ENCODE measurements at regions not wholly inside any gene's neighbourhood (a gene's known extent, or its start where the extent isn't known, plus 50 kb on each side); places are given as distances from the start of the nearest gene placed in this dataset.

DNA sequence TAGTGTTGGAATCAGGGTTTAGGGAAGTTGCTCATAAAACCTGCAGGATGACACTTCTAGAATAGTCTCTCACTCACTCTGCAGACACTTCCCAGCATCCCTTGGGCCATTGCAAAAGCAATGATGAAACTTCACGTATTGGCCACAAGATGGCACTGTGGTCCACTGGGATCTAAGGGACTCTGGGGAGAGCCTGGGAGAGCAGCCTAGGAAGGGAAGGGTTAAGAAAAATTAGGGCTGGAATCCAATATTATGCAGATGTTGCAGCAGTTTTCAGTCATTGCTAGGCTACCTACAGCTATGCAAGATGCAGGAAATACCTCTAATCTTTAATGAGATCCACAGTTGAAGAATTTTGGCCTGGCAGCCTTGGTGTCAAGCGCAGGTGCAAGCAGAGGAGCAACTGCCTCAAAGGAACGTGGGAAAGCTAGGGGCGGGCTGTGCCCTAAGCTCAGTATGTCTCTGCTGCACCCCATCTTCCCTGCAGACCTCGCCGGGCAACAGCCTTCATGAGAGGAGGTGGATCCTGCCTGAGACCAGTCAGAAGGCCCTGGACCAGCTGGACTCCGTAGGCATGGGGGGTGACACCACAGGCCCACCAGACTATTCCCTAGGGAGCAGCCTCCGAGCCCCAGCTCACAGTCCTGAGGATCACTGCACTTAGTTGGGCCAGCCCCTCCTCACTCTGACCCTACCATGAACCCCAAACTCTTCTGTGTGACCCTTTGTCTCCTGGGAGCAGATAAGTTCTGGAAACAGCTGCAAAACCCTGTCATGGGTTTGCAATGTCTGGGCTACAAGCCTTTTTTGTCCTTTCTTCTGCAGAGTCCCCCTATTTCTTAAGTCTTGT, 127.9 kb upstream of the PRSS58 start:
- Histone ChIP-seq H3K27me3 (no peaks in the 10 kb centered on the region), H3K27ac (no peak overlapping the region), H3K4me1 (no peaks in the 10 kb centered on the region), H3K9me3 (no peaks in the 10 kb centered on the region), H3K36me3 (no peaks in the 10 kb centered on the region), H3K4me3 (no peak overlapping the region)
- TF ChIP-seq, protein P1, sequence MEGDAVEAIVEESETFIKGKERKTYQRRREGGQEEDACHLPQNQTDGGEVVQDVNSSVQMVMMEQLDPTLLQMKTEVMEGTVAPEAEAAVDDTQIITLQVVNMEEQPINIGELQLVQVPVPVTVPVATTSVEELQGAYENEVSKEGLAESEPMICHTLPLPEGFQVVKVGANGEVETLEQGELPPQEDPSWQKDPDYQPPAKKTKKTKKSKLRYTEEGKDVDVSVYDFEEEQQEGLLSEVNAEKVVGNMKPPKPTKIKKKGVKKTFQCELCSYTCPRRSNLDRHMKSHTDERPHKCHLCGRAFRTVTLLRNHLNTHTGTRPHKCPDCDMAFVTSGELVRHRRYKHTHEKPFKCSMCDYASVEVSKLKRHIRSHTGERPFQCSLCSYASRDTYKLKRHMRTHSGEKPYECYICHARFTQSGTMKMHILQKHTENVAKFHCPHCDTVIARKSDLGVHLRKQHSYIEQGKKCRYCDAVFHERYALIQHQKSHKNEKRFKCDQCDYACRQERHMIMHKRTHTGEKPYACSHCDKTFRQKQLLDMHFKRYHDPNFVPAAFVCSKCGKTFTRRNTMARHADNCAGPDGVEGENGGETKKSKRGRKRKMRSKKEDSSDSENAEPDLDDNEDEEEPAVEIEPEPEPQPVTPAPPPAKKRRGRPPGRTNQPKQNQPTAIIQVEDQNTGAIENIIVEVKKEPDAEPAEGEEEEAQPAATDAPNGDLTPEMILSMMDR (IDR thresholded peaks at IDR 0.05) = no peak
- no peak for TF ChIP-seq POLR2A (IDR thresholded peaks at IDR 0.05)
- intact Hi-C loops (cut with DNase I; ENCODE audit: low total_unique reads) = no loop called here
- no peak for DNase-seq

DNA sequence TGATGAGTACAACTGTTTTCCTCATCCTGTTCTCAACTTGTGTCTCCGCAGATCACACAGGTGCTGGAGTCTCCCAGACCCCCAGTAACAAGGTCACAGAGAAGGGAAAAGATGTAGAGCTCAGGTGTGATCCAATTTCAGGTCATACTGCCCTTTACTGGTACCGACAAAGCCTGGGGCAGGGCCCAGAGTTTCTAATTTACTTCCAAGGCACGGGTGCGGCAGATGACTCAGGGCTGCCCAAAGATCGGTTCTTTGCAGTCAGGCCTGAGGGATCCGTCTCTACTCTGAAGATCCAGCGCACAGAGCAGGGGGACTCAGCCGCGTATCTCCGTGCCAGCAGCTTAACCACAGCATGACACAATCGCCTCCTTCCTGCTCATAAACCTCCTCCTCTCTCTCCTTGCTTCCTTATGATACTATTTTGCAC, 126.7 kb upstream of the PRSS58 start:
- no peak for TF ChIP-seq POLR2A (IDR thresholded peaks at IDR 0.05)
- TF ChIP-seq, protein P1 (IDR thresholded peaks at IDR 0.05) = no peak
- Histone ChIP-seq H3K4me1 (no peaks in the 10 kb centered on the region), H3K27me3 (no peaks in the 10 kb centered on the region), H3K4me3 (no peak overlapping the region), H3K36me3 (no peaks in the 10 kb centered on the region), H3K27ac (no peak overlapping the region), H3K9me3 (no peaks in the 10 kb centered on the region)
- no peak for DNase-seq
- intact Hi-C loops (cut with DNase I; ENCODE audit: low total_unique reads) = no loop called here

DNA sequence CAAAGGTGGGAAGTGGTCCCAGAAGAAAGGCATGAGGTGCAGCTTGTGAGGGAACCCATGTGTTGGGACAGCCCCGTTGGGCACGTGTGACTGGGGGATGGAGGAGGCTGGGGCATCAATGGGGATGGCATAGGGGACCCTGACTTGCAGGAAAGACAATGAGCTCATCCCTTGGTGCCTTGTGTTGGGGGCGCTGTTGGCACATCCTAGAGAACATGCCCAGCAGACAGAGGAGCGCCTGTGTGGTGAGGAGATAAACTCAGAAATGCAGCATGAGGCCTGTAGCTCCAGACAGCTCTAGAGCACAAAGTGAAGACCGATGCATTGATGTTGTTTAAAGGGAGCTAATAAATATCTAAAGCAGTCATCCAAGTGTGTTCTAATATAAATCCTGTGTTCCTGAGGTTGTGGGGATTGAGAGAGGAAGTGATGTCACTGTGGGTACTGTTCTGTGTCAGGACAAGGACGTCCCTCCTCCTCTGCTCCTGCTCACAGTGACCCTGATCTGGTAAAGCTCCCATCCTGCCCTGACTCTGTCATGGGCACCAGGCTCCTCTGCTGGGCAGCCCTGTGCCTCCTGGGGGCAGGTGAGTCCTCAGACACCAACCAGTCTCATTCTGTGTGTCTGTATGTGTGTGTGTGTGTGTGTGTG, 126.1 kb upstream of the PRSS58 start:
- Histone ChIP-seq H3K27me3 (no peaks in the 10 kb centered on the region), H3K36me3 (no peaks in the 10 kb centered on the region), H3K4me3 (no peak overlapping the region), H3K4me1 (no peaks in the 10 kb centered on the region), H3K27ac (no peak overlapping the region), H3K9me3 (no peaks in the 10 kb centered on the region)
- DNase-seq = no peak
- intact Hi-C loops (cut with DNase I; ENCODE audit: low total_unique reads) = no loop called here
- no peak for TF ChIP-seq POLR2A (IDR thresholded peaks at IDR 0.05)
- TF ChIP-seq, protein P1 (IDR thresholded peaks at IDR 0.05) = no peak

DNA sequence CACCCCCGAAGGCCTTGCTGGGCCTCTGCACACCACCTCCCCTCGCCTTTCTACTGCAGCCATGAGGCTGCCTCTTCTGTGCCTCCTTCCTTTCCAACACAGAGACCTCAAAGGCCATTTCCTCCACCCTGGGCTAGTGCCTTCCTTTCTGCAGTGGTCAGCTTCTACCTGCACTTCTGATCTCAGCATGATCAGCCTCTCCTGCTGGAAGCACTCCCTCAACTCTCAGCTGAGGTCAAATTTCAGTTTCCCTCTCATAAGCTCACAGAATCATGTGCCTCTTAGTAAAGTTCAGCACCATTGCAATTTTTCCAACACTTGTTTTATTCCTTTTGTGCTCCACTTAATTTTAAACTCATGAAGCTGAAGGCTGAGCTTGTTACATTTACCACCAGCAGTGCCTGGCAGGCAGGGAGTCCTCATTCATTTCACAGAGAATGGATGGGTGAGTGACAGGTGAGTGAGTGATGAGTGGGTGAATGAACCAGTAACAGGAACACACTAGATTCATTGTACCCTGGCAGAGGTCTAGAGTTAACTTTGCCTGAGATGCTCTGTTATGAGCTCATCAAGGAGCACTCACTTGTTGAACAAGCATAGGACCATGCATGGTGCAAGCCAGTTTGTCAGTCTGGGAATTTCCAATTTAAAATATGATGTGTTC, 124.0 kb upstream of the PRSS58 start:
- Histone ChIP-seq H3K27me3 (no peaks in the 10 kb centered on the region), H3K4me3 (no peak overlapping the region), H3K9me3 (no peaks in the 10 kb centered on the region), H3K4me1 (no peaks in the 10 kb centered on the region), H3K27ac (no peak overlapping the region), H3K36me3 (no peaks in the 10 kb centered on the region)
- DNase-seq = no peak
- intact Hi-C loops (cut with DNase I; ENCODE audit: low total_unique reads) = no loop called here
- TF ChIP-seq, protein P1 (IDR thresholded peaks at IDR 0.05) = no peak
- TF ChIP-seq POLR2A (IDR thresholded peaks at IDR 0.05) = no peak

DNA sequence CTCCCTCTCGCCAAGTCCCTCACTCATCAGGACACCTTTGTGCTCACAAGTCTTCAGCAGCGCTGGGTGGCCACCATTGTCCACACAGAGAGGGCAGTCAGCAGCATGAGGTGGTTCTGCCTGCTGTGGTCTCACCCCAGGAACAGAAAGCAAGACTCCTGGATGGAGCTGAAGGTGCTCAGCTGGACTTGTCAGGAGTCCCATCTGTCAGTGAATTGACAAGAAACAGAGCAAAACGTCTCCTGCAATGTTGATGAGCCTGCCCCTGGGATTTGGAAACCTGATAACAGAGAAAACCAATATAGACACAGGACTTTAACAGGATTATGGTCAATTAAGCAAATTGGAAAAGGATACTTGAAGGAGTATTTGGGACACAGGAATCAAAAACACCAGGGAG, 122.2 kb upstream of the PRSS58 start:
- DNase-seq = no peak
- H3K36me3 ChIP-seq = no peaks in the 10 kb centered on the region
- no peaks in the 10 kb centered on the region for H3K9me3 ChIP-seq
- TF ChIP-seq, protein P1 (IDR thresholded peaks at IDR 0.05) = no peak
- TF ChIP-seq POLR2A (IDR thresholded peaks at IDR 0.05) = no peak
- no peaks in the 10 kb centered on the region for H3K27me3 ChIP-seq
- intact Hi-C loops (cut with DNase I; ENCODE audit: low total_unique reads) = no loop called here
- no peaks in the 10 kb centered on the region for H3K4me1 ChIP-seq
- H3K4me3 ChIP-seq = no peak overlapping the region
- no peak overlapping the region for H3K27ac ChIP-seq
